ENCODE measurements at regions not wholly inside any gene's neighbourhood (a gene's known extent, or its start where the extent isn't known, plus 50 kb on each side); places are given as distances from the start of the nearest gene placed in this dataset.

DNA sequence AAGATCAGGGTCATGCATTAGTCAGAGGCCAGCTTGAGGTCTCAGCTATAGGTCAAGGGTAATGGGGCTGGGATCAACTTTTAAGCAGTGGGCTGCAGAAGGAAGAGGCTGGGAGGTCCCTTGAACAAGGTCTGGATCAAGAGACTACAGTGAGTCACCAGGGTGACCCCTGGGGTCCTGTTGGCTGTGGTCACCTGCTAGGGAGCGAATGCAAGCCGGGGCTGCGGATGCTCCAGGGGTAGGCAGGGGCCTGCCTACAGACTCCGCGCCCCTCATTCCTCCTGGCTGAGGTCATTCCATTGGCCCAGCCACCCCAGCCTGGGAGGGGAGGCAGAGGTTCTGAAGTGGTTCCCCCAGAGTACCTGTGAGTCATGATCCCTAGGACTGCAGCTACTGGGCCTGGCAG is 110.4 kb downstream of the CYP26B1 start:
- TF ChIP-seq POLR2AphosphoS5 (IDR thresholded peaks at IDR 0.05; ENCODE audit: borderline replicate concordance, low read depth, low read length) (no peak), FOXP2 (optimal IDR thresholded peaks at IDR 0.05; ENCODE audit: control extremely low read depth, extremely low read length, insufficient read depth) (no peak), EZH2 (IDR thresholded peaks at IDR 0.05) (no peak)
